ENCODE measurements at regions not wholly inside any gene's neighbourhood (a gene's known extent, or its start where the extent isn't known, plus 50 kb on each side); places are given as distances from the start of the nearest gene placed in this dataset.

- no peak for DNase-seq
- in situ Hi-C loops (cut with MboI; ENCODE audit: low pct_unique_long_range_greater_than_20kb, low sequenced_read_pairs), result no loop called here
These were observed 174.1 kb downstream of the CSNK2A3 start for GRCh38 chr11:11178671-11179638.

- DNase-seq, result no peak
- in situ Hi-C loops (cut with MboI; ENCODE audit: low pct_unique_long_range_greater_than_20kb, low sequenced_read_pairs), result no loop called here
These were observed 175.8 kb downstream of the CSNK2A3 start for GRCh38 chr11:11177156-11177808.

GRCh38 chr11:11173316-11174025 is 179.6 kb downstream of the CSNK2A3 start:
- in situ Hi-C loops (cut with MboI; ENCODE audit: low pct_unique_long_range_greater_than_20kb, low sequenced_read_pairs), result no loop called here
- no peak for DNase-seq

GRCh38 chr11:11171854-11172253 is 181.2 kb downstream of the CSNK2A3 start:
- in situ Hi-C loops (cut with MboI; ENCODE audit: low pct_unique_long_range_greater_than_20kb, low sequenced_read_pairs), result no loop called here
- DNase-seq, result peak; percentile 51

GRCh38 chr11:11171285-11171684 is 181.8 kb downstream of the CSNK2A3 start:
- in situ Hi-C loops (cut with MboI; ENCODE audit: low pct_unique_long_range_greater_than_20kb, low sequenced_read_pairs), result no loop called here
- no peak for DNase-seq

- in situ Hi-C loops (cut with MboI; ENCODE audit: low pct_unique_long_range_greater_than_20kb, low sequenced_read_pairs), result no loop called here
- no peak for DNase-seq
These were observed 182.5 kb downstream of the CSNK2A3 start for GRCh38 chr11:11170352-11171084.

- no peak for DNase-seq
- in situ Hi-C loops (cut with MboI; ENCODE audit: low pct_unique_long_range_greater_than_20kb, low sequenced_read_pairs), result no loop called here
These were observed 183.2 kb downstream of the CSNK2A3 start for GRCh38 chr11:11169715-11170351.

GRCh38 chr11:11167806-11168205 is 185.2 kb downstream of the CSNK2A3 start:
- in situ Hi-C loops (cut with MboI; ENCODE audit: low pct_unique_long_range_greater_than_20kb, low sequenced_read_pairs), result no loop called here
- no peak for DNase-seq

- DNase-seq, result no peak
- in situ Hi-C loops (cut with MboI; ENCODE audit: low pct_unique_long_range_greater_than_20kb, low sequenced_read_pairs), result no loop called here
These were observed 188.7 kb downstream of the CSNK2A3 start for GRCh38 chr11:11164334-11164690.

- in situ Hi-C loops (cut with MboI; ENCODE audit: low pct_unique_long_range_greater_than_20kb, low sequenced_read_pairs), result no loop called here
- DNase-seq, result no peak
These were observed 189.2 kb downstream of the CSNK2A3 start for GRCh38 chr11:11163669-11164333.

GRCh38 chr11:11163236-11163635 is 189.8 kb downstream of the CSNK2A3 start:
- in situ Hi-C loops (cut with MboI; ENCODE audit: low pct_unique_long_range_greater_than_20kb, low sequenced_read_pairs), result no loop called here
- DNase-seq, result no peak

- peak; percentile 47 for DNase-seq
These were observed 195.9 kb downstream of the CSNK2A3 start for GRCh38 chr11:11157185-11157584.

GRCh38 chr11:11155962-11156815 is 196.9 kb downstream of the CSNK2A3 start:
- peak; percentile 77 for DNase-seq
- in situ Hi-C loops (cut with MboI; ENCODE audit: low pct_unique_long_range_greater_than_20kb, low sequenced_read_pairs), result no loop called here

More at GRCh38 chr11:11157185-11157584, 195.9 kb downstream of the CSNK2A3 start:
- in situ Hi-C loops (cut with MboI; ENCODE audit: low pct_unique_long_range_greater_than_20kb, low sequenced_read_pairs), result no loop called here

GRCh38 chr11:11152877-11153276 is 200.2 kb downstream of the CSNK2A3 start:
- in situ Hi-C loops (cut with MboI; ENCODE audit: low pct_unique_long_range_greater_than_20kb, low sequenced_read_pairs), result no loop called here
- DNase-seq, result no peak

GRCh38 chr11:11149671-11150459 is 203.2 kb downstream of the CSNK2A3 start:
- DNase-seq, result peak; percentile 50
- in situ Hi-C loops (cut with MboI; ENCODE audit: low pct_unique_long_range_greater_than_20kb, low sequenced_read_pairs), result no loop called here

GRCh38 chr11:11148596-11148995 is 204.5 kb downstream of the CSNK2A3 start:
- DNase-seq, result no peak
- in situ Hi-C loops (cut with MboI; ENCODE audit: low pct_unique_long_range_greater_than_20kb, low sequenced_read_pairs), result no loop called here

- in situ Hi-C loops (cut with MboI; ENCODE audit: low pct_unique_long_range_greater_than_20kb, low sequenced_read_pairs), result no loop called here
- DNase-seq, result no peak
These were observed 204.9 kb downstream of the CSNK2A3 start for GRCh38 chr11:11148104-11148509.
